Fibroblast of lung (primary cell): ENCODE measurements at regions not wholly inside any gene's neighbourhood (a gene's known extent, or its start where the extent isn't known, plus 50 kb on each side); places are given as distances from the start of the nearest gene placed in this dataset.

ENCODE experiments used
- DNase-seq, 2 donors: peaks; one replicate each; pipeline versions ENCODE4 v3.0.0 to v3.0.0-alpha.2; 2010; ENCODE audit warnings: low read depth in 2 of 2
- H2AFZ ChIP-seq: 2 replicates; pipeline ENCODE4 v1.5.1; 2012; ENCODE audit warnings: low read length, control low read depth, inconsistent platforms
- H3K27ac ChIP-seq: 2 replicates; pipeline ENCODE4 v1.5.1; 2011; ENCODE audit warnings: low read length, control low read depth; ENCODE audit not compliant: insufficient read depth
- H3K27me3 ChIP-seq: 2 replicates; pipeline ENCODE4 v1.5.1; 2011; ENCODE audit warnings: mild to moderate bottlenecking, low read length; ENCODE audit not compliant: control insufficient read depth, insufficient read depth
- H3K36me3 ChIP-seq: 2 replicates; pipeline ENCODE4 v1.5.1; 2011; ENCODE audit warnings: low read length; ENCODE audit not compliant: control insufficient read depth, insufficient read depth
- H3K4me1 ChIP-seq: 2 replicates; pipeline ENCODE4 v1.5.1; 2011; ENCODE audit warnings: low read length; ENCODE audit not compliant: control insufficient read depth, insufficient read depth; ENCODE audit errors: extremely low read depth
- H3K4me2 ChIP-seq: 2 replicates; pipeline ENCODE4 v1.5.1; 2011; ENCODE audit warnings: low read length, control low read depth; ENCODE audit not compliant: insufficient read depth; ENCODE audit errors: extremely low read depth
- H3K4me3 ChIP-seq, 4 experiments: fragments of 200-600 bp in 1 of 4; sonication (generic) in 1 of 4; replicated peaks in 1 of 4; 2 replicates each; pipeline ENCODE4 v1.5.1; 2011 to 2016; ENCODE audit warnings: low read length in 4 of 4, low read depth in 3 of 4, mild to moderate bottlenecking in 3 of 4, control low read depth in 2 of 4, inconsistent platforms in 1 of 4, mixed read lengths in 1 of 4; ENCODE audit not compliant: insufficient read depth in 1 of 4; ENCODE audit errors: control extremely low read depth in 1 of 4
- H3K79me2 ChIP-seq: 2 replicates; pipeline ENCODE4 v1.5.1; 2012; ENCODE audit warnings: mild to moderate bottlenecking, low read length, inconsistent platforms; ENCODE audit not compliant: control insufficient read depth, insufficient read depth
- H3K9ac ChIP-seq: 2 replicates; pipeline ENCODE4 v1.5.1; 2011; ENCODE audit warnings: mild to moderate bottlenecking, low read length, control low read depth; ENCODE audit not compliant: insufficient read depth
- H3K9me3 ChIP-seq: 2 replicates; pipeline ENCODE4 v1.5.1; 2012; ENCODE audit warnings: low read depth, low read length; ENCODE audit not compliant: control insufficient read depth, insufficient read depth
- H4K20me1 ChIP-seq: 2 replicates; pipeline ENCODE4 v1.5.1; 2011; ENCODE audit warnings: low read length; ENCODE audit not compliant: control insufficient read depth, insufficient read depth; ENCODE audit errors: extremely low read depth
- EZH2 ChIP-seq: IDR thresholded peaks from 2 replicates; pipeline ENCODE4 v1.5.1; 2012; ENCODE audit warnings: low read length, control low read depth, mild to moderate bottlenecking; ENCODE audit errors: missing control alignments
- TF ChIP-seq, protein P1 (sequence below), 2 donors: IDR thresholded peaks in 1 of 2; conservative IDR thresholded peaks in 1 of 2; 1 replicate in 1 of 2; 2 replicates in 1 of 2; pipeline ENCODE4 v1.5.1; 2011 to 2012; ENCODE audit warnings: low read length in 2 of 2, control low read depth in 1 of 2, inconsistent platforms in 1 of 2, low read depth in 1 of 2, mild to moderate bottlenecking in 1 of 2

DNA sequence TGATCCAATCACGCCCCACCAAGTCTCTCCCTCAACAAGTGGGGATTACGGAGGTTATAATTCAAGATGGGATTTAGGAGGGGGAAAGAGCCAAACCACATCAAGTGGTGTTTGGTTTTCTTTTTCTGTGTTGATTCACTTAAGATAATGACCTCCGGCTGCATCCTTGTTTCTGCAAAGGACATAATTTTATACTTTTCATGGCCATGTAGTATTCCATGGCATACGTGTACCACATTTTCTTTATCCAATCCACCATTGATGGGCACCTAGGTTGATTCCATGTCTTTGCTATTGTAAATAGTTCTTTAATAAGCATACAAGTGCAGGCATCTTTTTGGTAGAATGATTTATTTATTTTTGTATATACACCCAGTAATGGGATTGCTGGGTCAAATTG, 162.5 kb upstream of the JUN start:
- Histone ChIP-seq H2AFZ (no peak overlapping the region), H3K79me2 (no peaks in the 10 kb centered on the region), H3K4me3 (no peak overlapping the region), H3K9ac (no peak overlapping the region), H4K20me1 (no peaks in the 10 kb centered on the region), H3K4me1 (no peaks in the 10 kb centered on the region), H3K27ac (no peak overlapping the region), H3K36me3 (no peaks in the 10 kb centered on the region), H3K9me3 (no peaks in the 10 kb centered on the region), H3K4me2 (no peak overlapping the region), H3K27me3 (no peaks in the 10 kb centered on the region)
- no peak for DNase-seq
- TF ChIP-seq, protein P1, sequence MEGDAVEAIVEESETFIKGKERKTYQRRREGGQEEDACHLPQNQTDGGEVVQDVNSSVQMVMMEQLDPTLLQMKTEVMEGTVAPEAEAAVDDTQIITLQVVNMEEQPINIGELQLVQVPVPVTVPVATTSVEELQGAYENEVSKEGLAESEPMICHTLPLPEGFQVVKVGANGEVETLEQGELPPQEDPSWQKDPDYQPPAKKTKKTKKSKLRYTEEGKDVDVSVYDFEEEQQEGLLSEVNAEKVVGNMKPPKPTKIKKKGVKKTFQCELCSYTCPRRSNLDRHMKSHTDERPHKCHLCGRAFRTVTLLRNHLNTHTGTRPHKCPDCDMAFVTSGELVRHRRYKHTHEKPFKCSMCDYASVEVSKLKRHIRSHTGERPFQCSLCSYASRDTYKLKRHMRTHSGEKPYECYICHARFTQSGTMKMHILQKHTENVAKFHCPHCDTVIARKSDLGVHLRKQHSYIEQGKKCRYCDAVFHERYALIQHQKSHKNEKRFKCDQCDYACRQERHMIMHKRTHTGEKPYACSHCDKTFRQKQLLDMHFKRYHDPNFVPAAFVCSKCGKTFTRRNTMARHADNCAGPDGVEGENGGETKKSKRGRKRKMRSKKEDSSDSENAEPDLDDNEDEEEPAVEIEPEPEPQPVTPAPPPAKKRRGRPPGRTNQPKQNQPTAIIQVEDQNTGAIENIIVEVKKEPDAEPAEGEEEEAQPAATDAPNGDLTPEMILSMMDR (conservative IDR thresholded peaks at IDR 0.05 in 1 of 2, IDR thresholded peaks at IDR 0.05 in 1 of 2; ENCODE audit: low read depth in 1 of 2, low read length in 2 of 2), result no peak
- TF ChIP-seq EZH2, result no peak

DNA sequence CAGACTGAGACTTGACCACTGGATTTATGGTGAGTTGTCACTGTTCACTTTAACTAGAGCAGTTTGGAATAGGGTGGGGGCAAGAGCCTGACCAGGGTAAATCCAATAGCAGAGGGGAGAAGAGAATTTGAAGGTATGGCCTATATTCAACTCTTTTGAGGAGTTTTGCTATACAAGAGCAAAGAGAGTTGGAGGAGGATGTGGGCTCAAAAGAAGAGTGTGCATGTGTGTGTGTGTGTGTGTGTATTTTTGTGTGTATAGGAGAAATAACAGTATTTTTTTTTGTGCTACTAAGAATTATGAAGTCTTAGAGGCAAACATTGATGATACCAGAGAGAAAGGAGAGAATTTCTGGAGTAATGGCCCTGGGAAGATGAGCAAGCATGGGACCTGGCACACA, 164.8 kb upstream of the JUN start:
- no peak for DNase-seq
- no peaks in the 10 kb centered on the region for H3K36me3 ChIP-seq
- H3K9ac ChIP-seq, result no peak overlapping the region
- TF ChIP-seq EZH2, result no peak
- TF ChIP-seq, protein P1 (conservative IDR thresholded peaks at IDR 0.05 in 1 of 2, IDR thresholded peaks at IDR 0.05 in 1 of 2; ENCODE audit: low read depth in 1 of 2, low read length in 2 of 2), result no peak
- no peaks in the 10 kb centered on the region for H3K79me2 ChIP-seq
- H3K4me1 ChIP-seq, result no peaks in the 10 kb centered on the region
- H3K4me3 ChIP-seq, result no peak overlapping the region
- H4K20me1 ChIP-seq, result no peaks in the 10 kb centered on the region
- H2AFZ ChIP-seq, result no peak overlapping the region
- H3K9me3 ChIP-seq, result no peaks in the 10 kb centered on the region
- no peak overlapping the region for H3K27ac ChIP-seq
- H3K4me2 ChIP-seq, result no peak overlapping the region
- no peaks in the 10 kb centered on the region for H3K27me3 ChIP-seq

DNA sequence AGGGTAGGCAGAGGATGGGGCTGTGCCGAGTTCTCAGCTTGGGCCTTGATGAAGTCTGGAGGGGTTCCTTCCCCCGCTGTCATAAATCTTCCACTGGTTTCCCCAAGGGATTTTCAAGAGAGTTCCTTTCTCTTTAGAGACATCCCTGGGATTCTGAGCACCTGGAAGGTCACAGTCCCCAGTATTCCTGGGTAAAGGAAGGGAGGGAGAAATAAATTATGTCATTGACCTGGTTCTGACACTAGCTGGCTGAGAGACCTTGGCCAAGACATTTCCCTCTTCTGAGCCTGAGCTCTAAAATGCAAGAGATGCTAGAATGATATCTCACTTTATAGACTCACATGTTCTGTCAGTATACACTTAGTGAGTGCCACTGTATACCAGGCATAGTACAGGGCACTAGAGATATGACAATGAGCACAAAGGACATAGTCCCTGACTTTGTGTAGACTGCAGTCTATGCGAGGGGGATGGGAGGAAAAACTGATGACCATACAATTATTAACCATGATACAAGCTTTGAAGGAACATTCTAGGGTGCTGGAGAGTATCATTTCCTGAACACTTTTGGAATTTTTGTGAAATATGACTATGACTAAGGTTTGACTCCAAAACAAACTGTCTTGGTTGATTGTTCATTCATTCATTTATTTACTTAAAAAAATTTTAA, 165.8 kb upstream of the JUN start:
- no peak overlapping the region for H3K4me3 ChIP-seq
- H3K36me3 ChIP-seq, result no peaks in the 10 kb centered on the region
- H3K4me2 ChIP-seq, result no peak overlapping the region
- DNase-seq, result no peak
- H3K4me1 ChIP-seq, result no peaks in the 10 kb centered on the region
- H3K9ac ChIP-seq, result no peak overlapping the region
- H4K20me1 ChIP-seq, result no peaks in the 10 kb centered on the region
- H3K9me3 ChIP-seq, result no peaks in the 10 kb centered on the region
- H2AFZ ChIP-seq, result no peak overlapping the region
- no peak overlapping the region for H3K27ac ChIP-seq
- H3K27me3 ChIP-seq, result no peaks in the 10 kb centered on the region
- no peaks in the 10 kb centered on the region for H3K79me2 ChIP-seq
- TF ChIP-seq EZH2, result no peak
- TF ChIP-seq, protein P1 (conservative IDR thresholded peaks at IDR 0.05 in 1 of 2, IDR thresholded peaks at IDR 0.05 in 1 of 2; ENCODE audit: low read depth in 1 of 2, low read length in 2 of 2), result no peak
